GM21619 (cell line): ENCODE measurements at regions not wholly inside any gene's neighbourhood (a gene's known extent, or its start where the extent isn't known, plus 50 kb on each side); places are given as distances from the start of the nearest gene placed in this dataset.
A peak's percentile ranks its signal among the peaks of the same experiment; 100 is the strongest.
"Not testable (repeated sequence)": the region's sequence is repeated elsewhere in the genome, so short reads cannot be mapped to it uniquely, and the experiment has no call there.

Experiments
- ATAC-seq: cut with Tn5 transposase; IDR thresholded peaks from one replicate; pipeline ENCODE4 v1.9.1; 2021; ENCODE audit not compliant: unreplicated experiment

DNA sequence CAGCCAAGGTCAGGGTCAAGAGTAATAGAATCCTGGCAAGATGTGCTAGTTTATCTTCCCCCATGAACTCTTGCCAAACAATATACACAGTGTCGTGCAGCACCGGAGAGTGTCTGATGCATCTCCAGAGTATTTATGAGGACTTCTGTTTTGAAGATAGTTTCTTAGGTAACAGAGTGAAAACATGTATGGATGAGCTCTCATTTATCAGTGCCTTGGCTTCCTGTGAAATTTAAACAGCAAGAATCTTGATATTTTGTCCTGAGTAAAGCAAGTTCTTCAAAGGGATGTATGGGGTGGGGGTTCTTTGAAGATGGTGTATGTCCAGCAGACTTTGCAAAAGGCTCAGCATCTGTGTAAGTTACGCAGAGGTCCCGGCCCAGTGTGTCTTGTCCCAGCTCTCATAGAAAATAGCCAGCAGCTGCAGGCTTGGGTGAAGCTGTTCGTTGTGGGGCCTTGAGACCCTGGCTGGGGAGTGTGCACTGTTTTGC, 361.0 kb upstream of the NT5C1B start:
- no peak for ATAC-seq

DNA sequence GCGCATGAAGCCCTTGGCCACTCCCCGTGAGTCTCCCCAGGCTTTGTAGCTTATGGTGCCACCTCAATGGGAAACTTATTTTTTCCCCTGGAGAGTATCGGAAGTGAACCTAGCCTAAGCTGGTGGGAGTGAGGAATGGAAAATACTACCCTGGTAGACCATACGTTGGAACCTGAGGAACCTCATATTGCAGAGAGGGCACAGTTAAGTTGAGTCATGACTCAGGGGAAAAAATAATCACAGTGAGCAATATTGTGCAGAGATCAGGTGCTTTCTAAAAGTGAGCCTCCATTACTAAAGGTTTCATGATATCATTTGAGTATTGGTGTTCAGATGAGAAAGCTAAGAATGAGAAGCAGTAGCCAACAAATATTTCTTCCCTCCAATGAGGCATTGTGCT, 360.5 kb upstream of the NT5C1B start:
- no peak for ATAC-seq

DNA sequence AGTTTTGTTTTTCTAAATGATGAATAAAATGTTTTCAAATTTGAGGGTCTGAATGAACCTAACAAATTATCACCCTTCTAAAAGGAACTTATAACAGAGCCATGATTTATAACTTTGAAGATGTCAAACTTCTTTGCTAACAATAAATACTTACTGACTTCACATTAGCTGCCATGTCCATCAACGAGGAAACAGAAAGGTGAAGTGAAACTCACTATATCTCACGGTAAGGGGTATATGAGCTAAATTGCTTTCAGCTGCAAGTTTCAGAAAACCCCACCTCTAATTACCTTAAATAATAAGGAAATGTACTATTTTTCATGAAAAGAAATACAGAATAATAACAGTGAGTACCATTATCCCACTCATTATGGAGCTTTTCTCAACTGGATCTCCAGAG, 350.8 kb upstream of the NT5C1B start:
- ATAC-seq: peak; percentile 86

DNA sequence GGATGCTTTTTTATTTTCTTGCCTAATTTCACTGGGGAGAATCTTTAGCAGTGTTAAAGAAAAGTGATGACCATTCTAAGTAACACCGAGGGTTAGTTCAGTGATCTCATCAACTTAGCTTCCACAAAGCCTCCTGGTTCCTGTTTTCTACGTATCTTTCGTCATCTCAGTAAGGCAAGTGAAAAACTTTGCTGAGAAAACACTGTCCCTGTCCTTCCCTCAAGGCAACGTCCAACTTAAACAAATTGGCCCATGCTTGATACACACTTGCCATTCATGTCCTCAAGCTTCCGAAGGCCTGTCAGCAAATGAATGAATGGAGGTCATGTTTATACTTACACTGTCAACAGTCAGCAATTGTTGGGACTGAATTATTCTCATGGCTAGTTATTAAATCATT, 350.4 kb upstream of the NT5C1B start:
- ATAC-seq: not testable (repeated sequence)

DNA sequence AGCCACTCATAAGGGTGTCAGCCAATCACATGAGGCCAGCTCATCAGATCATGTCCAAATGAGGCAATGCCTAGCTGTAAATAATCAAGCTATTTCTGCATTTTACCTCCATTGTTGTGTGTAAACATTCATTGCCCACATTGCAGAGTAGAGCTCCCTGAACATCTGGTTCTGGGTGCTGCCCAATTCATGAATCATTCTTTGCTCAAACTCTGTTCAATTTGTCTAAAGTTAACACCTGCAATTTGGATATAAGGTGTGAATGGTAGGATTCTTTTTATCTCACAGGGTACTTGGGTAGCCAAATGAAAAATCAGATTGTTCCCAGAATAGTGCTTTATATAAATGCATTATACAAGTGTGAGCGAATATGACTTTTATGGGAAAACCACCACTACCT, 345.5 kb upstream of the NT5C1B start:
- no peak for ATAC-seq

DNA sequence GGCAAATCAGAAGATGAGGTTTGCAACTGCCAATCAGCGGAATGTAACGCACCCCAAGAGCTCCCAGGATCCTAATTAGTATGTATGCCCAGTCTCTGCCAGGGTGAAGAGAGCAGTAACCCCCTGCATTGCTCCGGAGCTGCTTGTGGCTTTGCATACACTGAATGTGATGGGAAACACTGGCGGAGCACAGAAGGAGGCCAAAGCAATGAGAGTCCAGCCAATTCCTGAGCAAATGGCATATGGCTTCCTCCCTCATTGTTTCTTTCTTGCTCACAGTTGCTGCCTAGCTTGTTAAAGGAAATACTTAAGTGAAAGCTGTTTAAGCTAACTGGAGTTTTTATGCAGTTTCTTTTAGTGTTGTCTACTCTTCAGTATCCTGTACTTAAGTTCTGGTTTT, 343.5 kb upstream of the NT5C1B start:
- ATAC-seq: no peak

DNA sequence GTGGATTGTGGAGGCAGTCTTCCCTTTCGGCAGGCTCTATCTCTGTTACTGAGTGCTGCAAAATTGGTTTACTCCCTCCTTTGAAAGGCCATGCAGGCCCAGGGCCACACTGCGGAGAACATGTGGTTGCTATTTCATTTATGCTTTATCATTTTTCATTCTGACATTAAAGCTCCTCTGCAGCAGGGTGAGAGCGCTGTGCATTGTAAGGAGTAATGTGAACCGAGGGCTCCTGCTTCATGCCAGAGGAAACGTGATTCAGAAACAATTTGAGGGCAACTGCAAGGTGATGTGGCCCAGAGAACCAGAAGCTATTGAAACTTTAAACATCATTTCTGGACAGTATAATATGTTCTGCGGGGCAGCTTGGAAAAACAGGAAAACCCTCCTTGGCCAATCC, 341.6 kb upstream of the NT5C1B start:
- ATAC-seq: no peak

DNA sequence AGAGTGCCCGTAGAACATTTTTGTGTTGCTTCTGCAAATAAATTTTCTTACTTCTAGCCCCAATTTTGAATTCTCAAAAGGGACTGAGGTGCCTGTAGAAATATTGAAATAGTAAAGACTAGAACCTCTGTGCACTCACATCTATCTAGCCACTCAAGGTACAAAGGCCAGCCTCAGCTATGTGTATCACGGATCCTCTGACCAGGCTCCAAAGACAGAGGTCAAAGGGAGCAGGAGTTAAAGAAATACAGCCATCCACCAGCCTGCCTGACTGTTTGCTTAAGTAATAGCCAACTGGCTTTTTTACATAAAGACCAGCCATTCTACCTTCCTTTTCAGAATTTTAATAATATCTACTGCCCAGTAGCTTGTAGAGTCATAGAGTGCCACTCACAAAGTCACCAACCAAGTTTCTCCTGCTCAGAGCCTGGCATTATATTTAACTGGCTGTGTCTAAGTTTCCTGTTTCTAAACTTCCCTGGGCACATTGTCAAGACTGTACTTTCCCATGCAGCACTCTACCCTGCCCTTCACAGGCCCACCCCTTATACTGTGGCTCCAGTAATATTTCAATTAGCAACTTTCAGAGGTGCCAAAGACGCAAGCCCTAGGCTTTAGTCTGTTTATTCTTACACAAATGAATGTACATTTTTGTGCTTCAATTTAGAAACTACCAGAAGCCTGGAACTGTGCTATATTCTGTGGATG, 338.3 kb upstream of the NT5C1B start:
- no peak for ATAC-seq

DNA sequence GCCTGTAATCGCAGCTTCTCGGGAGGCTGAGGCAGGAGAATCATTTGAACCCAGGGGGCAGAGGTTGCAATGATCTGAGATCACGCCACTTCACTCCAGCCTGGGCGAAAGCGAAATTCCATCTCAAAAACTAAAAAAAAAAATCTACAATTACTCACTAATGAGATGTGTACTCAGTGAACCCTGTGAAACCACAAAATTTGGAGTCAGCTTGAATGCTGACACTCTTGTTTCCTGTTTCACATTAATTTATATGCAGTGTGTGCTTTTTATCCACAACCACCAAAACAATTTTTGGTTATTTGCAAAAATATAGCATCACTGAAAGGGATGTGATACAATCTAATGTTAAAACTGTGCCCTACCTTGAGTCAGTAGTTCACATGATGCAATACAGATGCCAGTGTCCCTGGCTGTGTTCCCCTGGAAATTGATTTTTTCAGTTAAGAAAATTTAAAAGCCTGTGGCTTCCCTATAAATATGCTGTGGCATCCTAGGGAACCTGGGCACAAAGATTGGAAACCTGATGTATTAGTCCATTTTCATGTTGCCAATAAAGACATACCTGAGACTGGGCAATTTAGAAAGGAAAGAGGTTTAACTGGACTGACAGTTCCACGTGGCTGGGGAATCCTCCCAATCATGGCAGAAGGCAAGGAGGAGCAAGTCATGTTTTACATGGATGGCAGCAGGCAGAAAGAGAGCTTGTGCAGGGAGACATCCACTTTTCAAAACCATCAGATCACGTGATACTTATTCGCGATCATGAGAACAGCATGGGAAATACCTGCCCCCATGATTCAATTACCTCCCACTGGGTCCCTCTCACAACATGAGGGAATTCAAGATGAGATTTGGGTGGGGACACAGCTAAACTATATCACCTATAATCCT, 337.5 kb upstream of the NT5C1B start:
- ATAC-seq: no peak

DNA sequence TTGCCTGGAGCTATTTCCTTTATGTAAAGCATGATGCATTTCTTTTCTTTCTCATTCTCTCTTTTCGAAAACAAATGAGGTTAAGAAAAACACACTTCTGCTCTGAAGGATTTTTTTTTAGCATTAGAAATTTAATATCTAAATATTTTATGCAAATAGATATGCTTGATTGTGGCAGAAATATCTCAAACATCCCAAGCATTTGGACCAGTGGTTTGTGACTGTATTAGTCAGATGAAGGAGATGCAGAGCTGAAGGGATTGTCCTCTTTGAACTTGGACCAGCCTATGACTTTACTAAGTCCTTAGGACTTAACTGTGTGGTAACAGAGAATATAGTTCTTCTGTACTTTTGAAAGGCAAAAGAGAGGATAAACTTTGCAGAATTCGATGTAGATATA, 335.9 kb upstream of the NT5C1B start:
- no peak for ATAC-seq

DNA sequence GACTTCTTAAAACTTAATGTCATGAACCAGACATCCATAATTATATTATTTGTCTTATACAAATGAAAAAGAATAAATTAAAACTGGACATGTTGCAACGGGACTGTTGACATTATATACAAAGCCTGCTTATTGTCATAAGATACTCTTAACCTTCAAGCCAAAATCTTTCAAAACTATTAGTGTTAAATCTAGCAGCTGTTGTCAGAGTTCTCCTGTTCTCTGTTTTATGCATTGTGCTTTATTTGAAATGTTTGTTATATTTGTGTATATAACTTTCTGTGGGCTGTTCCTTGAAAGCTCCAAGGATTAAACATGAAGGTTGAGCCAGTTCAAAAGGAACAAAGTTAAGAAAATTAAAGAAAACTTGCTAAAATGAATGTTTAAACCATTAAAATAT, 335.5 kb upstream of the NT5C1B start:
- no peak for ATAC-seq

DNA sequence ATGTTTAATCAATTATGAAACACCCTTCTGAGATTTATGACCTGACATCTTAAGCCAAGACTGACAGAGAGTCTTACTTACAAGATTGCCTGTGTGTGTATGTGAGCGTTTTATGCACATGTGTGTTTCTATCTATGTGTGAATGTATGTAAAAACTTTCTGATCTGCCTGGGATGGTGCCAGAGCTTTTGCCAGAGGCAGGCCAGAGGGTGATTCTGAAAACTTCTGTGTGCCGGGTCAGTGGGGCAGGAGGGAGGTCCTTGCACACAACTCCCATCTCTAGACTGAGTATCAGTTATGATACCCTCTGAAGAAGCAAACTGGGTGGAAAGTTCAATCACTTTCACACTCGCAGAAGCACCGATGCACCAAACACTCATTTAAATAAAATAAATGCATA, 335.0 kb upstream of the NT5C1B start:
- no peak for ATAC-seq

DNA sequence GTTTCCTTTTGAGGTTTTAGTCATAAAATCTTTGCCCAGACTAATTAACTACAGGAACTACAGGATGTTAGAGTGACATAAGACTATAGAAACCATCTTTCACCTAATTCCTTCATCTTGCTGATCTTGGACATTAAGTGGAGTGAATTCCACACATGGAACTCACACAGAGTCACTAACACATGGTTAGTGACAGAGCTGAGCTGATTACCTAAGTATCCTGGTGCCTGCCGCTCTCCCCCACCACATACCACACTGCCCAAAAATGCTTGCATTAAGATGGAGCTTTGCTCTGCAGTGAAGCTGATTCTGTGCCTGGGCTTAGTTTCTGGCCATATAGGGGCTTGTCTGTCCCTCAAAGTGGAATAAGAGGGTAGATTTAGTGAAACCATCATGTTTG, 332.9 kb upstream of the NT5C1B start:
- ATAC-seq: no peak

DNA sequence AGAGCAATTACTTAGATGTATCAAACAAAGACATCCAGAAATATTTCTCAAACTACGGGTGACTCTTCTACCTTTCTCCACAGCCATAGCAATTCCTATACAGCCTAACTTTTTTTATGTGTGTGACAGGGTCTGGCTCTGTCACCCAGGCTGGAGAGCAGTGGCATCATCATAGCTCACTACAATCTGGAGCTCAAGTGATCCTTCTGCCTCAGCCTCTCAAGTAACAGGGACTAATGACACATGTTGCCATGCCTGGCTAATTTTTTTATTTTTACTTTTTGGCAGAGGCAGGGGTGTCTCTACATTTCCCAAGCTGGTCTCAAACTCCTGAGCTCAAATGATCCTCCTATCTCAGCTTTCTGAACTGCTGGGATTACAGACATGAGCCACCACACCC, 328.9 kb upstream of the NT5C1B start:
- no peak for ATAC-seq

DNA sequence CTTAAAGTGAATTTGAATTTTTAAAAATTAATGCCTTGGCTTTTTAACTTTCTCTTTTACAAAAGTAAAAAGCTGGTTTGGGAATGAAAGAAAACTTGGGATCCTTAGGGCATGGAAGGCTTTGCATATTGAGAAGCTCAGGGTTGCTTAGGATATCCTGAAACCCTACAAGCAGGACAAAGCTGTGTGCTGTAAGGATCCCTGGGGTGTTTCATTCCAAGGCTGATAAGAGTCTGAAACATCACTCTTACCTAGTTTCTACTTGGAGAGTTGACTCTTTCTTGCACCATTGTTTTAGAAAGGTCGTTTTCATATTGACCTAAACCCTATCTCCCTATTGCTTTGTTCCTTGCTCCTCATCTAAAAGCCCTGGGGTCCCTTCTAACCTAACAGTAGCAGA, 325.9 kb upstream of the NT5C1B start:
- ATAC-seq: no peak

DNA sequence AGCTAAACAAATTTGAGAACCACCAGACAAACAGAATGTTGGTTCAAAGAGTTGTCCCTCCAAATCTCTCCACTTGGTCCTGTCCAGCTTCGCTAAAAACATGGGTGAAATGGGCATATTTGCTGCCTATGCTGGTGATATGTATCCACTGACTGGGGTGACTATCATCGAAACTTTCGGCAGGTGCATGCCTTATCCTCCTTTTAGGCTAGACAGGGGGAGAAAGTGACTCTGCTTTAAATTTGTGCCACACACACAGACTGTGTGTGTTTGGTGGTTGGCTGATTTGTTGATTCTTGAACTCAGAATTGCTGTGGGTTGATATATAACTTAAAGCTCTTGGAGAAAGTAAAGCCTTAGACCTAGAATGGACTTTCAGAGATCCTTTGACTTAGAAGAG, 324.1 kb upstream of the NT5C1B start:
- no peak for ATAC-seq

DNA sequence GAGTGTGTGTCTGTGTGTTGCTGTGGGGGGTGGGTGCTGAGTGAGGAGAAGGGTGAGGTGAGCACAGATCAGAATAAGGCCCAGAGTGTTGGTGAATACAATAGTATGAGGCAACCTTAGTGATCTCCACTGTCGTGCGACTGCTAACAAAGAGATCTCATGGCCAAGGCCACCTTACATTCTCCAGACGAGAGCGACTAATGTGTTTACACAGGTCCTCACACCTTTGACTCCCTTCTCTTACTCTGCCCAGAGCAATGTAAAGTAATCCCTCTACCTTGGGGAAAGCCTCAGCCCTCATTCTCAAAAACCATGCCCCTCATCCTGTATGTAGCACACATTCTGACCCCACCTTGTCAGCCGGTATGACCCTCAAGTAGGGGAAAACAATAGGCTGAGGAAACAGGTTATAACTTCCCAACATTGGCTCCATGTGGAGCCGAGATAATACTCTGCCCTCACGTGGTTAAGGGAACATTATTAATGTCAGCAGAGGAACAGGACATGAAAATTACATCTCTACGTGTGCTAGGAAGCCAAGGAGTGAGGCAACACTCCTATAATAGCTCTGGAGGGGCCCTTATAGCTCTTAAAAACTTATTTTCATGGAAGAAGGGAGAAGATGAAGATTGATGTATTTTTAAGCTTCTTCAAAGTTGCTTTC, 323.0 kb upstream of the NT5C1B start:
- no peak for ATAC-seq

DNA sequence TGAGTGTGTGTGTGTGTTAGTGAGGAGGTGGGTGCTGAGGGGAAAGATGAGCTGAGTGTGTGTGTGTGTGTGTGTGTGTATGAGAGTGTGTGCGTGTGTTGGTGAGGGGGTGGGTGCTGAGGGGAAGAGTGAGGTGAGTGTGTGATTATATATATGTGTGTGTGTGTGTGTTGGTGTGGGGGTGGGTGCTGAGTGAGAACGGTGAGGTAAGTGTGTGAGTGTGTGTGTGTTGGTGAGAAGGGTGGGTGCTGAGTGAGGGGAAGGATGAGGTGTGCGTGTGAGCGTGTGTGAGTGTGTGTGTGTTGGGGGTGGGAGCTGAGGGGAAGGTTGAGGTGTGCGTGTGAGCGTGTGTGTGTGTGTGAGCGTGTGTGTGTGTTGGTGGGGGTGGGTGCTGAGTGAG, 322.0 kb upstream of the NT5C1B start:
- no peak for ATAC-seq

DNA sequence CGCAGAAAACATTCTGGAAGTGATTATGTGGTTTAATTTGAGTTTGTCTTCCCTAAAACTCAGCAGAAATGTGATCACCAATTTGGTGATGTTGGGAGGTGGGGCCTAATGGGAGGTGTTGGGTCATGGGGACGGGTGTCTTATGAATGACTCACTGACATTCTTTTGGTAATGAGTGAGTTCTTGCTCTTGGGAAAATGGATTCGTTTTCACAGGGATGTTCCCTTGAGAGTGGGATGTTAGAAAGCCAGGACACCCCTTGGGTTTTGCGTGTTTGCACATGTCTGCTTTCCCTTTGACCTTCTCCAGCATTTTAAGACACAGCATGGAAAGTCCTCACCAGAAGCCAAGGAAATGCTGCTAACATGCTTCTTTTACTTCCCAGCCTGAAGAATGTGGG, 321.5 kb upstream of the NT5C1B start:
- no peak for ATAC-seq

DNA sequence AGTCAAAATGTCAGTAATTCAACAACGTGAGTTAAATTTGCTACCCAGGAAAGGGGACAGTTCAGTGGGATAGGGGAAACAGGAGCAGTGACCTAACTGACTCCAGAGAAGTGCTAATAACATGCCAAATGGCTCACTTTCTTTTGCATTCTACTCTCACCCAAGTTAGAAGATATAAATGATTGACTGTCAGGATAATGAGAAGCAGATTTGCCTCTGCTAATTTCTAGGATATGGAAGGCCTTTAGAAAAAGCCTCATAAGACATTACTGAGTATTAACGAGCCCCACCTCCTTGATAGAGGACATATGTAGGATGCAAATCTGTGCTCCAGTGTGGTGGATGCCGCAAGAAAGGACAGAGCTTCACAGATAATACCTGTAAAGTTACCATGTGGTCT, 318.6 kb upstream of the NT5C1B start:
- ATAC-seq: no peak

DNA sequence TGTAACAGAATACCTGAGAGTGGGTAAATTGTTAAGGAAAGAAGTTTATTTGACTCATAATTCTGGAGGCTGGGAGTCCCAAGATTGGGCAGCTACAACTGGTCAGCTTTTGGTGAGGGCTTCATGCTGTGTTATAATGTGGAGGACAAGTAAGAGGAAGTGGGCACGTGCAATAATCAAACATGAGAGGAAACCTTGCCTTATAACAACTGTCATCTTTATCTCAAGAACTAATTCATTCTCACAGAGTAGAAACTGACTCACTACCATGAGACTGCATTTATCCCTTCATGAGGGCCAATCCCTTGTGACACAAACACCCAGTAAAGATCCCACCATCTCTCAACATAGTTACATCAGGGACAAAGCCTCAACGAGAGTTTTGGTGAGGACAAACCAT, 318.1 kb upstream of the NT5C1B start:
- ATAC-seq: no peak

DNA sequence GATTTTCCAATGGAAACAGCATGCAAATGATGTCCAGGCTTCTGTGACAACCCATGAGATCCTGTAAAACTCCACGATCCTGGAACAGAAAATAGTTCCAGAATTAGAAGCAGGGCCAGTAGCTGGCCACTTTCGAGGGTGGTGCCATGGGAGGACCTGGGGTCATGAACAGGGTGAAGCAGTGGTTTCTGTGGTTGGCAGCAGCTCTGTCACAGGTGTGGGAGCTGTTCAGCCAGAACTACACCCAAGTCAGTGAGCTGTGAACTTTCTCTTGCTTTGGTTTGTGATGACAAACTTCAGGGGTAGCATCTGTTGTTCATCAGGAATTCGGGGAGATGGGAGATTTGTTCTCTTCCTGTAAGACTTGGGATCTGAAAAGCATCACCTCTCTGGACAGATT, 314.4 kb upstream of the NT5C1B start:
- peak; percentile 94 for ATAC-seq
